NOMO-1 treated with dmso at 0.1 percent for 144 hours (cell line): ENCODE measurements at regions not wholly inside any gene's neighbourhood (a gene's known extent, or its start where the extent isn't known, plus 50 kb on each side); places are given as distances from the start of the nearest gene placed in this dataset.
"Not testable (repeated sequence)": the region's sequence is repeated elsewhere in the genome, so short reads cannot be mapped to it uniquely, and the experiment has no call there.

Experiments
- DNase-seq: peaks from one replicate; lab custom pipeline; 2025; ENCODE audit not compliant: unreplicated experiment; lab: John Stamatoyannopoulos, UW

DNA sequence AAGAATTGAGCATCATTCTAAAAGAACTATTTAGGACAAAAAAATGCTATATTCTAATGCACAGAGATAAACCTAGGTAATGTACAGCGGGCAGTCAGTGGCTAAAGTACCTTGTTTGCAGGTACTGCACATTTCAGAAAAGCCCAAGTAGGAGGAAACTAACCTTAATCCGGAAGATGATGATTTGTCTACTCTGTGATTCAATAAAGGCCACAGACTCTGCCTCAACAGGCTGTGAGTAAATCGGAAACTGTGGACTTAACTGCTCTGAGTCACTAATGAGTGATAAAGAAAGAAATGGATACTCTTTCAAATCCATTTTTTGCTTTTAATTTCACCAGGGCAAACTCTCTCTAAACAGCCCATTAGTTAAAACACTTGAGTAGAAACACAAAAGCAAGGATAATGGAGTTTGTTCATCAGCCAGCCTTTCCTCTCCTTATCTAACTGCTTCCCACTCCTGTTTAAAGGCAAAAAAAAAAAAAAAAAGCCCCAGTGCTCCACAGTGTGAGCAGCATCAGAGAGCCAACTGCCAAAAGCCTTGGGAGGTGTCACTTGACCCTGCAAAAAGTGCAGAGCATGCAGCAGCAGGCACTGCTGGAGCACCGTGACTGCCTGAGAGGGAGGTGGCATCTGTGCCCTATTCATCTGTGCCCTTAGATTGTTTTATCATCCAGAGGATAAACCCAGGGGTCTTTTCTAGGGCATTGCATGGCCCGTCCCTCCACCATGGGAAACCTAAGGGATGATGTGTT lies 187.7 kb downstream of the SATB1 start:
- DNase-seq, result peak; percentile 18

DNA sequence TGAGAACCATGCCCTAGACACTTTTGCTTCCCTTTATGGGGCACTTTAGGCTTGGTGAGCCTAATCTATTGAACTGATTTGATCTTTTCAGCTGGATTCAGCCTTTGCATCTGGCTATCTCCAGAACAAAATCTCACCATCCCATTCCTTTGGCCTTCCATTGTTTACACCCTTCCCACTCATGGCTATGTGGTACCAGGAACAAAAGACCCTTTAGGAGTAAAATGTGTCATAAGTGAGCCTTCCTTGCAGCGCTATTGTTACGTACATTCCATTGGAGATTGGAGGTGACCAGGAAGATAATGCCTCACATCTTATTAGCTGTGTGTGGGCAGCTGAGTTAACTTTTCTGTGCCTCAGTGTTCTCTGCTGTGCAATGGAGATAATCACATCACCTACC lies 188.4 kb downstream of the SATB1 start:
- DNase-seq, result no peak

DNA sequence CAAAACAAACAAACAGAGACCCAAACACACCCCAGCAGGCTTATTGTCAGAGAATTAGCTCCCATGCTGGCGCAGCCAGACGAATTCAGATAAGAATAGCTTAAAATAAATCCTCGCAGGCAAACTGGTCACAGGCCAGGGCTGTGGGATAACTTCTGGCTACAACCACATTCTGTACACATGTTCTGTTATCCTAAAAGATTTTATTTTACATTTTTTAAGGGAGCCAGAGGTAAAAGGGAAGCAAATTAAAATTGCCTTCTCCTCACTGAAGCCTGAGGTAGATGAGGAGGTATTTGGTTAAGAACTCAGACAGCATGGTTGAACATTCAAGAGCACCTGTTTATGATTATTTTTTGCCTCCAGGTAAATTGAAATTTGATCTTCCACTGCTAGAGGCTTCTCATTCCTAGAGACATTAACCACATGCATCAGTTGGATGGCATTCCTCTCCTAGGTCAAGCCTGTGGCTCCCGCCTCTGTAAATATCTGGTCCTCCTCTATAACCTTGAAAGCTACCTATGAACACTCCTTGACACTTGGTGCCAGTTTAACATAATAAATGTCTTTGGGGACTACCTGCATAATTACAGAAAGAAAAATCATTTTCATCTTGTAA lies 190.3 kb downstream of the SATB1 start:
- no peak for DNase-seq

DNA sequence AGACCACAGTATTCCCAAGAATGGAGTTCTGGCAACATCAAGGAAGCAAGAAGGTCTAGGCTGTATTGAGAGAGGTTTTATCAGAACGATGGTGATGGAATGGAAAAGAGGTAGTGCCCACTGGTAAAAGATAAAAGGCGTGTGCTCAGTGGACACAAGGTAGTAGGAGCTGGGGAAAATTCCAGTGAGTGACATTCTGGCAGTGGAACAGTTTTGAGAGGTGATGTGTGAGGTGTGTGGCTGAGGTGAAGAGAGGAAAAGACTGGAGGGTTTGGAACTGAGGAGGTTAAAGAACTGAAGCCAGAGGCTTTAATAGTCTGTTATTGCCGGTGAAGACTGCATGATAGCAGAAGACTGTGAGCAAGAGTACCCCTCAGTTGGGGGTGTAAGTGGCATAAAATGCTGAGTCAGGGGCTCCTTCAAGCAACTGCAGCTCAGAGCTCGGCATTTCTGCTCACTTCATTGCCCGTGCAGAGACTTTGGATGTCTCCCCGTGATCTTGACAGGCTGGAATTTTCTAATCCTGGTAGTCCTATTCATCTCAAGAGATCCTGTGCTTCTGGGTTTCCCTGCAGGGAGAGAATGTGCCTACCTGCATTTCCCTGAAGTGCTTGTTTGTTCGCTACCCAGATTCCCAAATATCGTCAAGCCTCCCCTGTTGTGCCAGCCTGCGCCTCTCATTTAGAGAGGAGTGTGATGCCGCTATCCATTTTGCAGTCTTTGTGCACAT lies 191.0 kb downstream of the SATB1 start:
- no peak for DNase-seq

DNA sequence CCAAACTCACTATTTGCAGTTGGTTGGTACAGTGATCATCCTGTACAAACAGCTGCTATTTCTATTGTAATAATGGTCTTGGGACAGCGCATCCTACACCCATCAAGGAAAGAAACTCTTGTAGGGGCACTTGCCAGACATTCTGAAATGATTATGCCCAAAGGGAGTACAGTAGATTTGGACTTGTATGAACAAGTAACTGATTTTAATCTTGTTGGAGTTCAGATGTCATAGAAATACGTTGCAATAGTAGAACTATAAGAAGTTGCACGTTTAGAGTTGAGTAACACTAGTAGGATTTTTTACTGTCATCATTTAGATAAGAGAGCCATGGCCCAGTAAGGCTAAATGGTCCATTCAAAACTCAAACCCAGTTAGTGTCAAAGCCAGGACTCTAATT lies 192.8 kb downstream of the SATB1 start:
- DNase-seq, result no peak

DNA sequence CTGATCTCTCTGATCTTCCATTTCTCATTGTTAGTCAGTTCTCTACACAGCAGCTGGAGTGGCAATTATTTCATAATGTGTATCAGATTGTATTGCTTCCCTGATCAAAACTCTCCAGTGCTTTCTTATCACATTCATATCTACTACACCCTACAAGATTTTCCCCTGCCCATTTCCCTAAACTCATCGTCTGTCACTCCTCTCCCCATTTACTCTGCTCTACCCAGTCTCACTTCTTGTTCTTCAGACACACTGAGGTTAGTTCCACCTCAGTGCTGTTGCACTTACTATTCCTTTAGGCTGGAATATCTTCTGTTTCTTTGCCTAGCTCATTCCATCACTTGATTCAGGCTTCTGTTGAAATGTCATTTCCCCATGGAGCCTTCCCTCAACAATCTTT lies 197.1 kb downstream of the SATB1 start:
- no peak for DNase-seq

DNA sequence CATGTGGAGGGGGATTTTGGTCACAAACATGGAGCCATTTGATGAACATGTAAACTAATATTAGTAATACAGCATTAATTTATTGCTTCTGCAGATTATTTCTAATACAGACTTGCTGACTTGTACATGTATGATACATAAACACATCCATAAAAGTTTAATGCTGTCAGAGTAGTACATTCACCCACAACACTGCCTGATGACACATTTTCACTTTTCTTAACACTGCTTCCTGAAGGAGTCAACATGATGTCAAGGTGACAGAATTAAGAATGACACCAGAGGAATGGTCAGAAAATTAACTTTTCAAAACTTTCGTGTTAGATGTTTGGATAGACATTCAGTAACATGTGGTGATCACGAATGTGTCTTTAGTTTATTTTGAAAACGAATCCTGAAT lies 199.4 kb downstream of the SATB1 start:
- DNase-seq, result no peak

DNA sequence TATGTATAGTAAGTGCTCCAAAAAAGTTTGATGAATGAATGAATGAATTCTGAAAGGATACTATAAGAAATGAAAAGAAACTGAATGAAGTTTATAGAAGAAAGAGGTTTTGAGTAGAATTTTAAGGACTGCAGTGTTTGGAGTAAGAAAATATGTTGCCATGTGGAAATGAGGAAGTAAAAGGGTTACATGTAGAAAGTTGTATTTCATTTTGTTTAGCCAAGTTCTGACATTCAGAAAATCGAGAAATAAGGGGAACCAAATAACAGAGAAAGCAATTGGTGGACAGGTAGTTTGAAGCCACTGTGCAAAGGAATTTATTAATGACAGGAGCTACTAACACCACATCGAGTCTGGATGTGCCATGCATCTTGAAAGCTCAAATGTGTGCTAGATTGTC lies 200.7 kb downstream of the SATB1 start:
- DNase-seq, result peak; percentile 53

DNA sequence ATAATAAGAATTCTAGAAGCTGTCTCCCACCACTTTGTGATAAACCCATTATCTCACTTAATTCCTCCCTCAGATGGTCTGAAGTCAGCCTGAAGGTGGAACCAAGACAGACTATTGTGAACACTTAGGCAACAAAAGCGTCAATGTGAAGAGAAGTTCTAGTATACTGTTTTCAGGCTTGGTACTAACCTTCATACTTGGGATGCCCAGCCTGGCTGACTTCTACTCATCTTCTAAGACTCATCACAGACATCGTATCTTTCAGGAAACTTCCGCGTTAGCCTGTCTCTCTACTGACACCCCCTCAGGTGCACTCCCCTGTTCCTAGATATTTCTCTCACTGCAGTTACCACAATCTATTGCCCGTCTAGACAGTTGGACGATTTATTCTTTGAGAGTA lies 201.2 kb downstream of the SATB1 start:
- peak; percentile 50 for DNase-seq

DNA sequence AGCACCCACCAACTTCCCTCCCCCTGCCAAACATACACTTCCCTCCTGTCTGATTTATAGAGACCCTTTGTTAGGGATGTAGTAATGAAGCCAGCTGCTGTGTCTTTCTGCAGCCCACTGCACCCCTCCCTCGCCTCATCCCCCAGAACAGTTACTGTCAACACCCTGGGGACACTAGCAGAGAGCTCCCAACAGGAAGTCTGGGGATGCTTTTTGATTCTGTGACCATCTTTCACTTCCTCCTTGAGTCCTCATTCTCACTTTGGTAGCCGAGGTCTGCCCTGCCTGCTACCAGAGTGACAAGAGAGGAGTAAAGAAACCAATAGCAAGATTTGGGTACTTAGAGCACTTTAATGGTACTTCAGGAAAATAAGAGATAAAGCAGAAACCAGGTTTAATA lies 201.6 kb downstream of the SATB1 start:
- peak; percentile 87 for DNase-seq

DNA sequence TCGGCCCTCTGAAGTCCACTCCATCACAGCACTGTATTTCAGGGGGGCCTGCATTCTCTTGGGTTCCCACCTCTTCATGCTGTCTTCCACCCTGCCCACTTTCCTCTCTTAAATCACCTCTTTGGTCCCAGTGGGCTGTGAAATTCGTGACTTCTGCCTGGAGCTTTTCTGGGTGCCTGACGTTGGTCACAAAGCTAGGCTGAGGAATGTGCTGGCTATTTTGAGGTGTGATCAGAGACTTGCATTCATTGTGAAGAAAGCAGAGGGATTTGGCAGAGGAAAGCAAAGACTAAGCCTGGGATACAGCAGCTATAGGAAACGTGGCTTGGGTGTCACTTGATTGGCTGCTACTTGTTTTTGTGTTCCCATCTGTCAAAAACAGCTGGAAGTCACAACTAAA lies 202.5 kb downstream of the SATB1 start:
- no peak for DNase-seq

DNA sequence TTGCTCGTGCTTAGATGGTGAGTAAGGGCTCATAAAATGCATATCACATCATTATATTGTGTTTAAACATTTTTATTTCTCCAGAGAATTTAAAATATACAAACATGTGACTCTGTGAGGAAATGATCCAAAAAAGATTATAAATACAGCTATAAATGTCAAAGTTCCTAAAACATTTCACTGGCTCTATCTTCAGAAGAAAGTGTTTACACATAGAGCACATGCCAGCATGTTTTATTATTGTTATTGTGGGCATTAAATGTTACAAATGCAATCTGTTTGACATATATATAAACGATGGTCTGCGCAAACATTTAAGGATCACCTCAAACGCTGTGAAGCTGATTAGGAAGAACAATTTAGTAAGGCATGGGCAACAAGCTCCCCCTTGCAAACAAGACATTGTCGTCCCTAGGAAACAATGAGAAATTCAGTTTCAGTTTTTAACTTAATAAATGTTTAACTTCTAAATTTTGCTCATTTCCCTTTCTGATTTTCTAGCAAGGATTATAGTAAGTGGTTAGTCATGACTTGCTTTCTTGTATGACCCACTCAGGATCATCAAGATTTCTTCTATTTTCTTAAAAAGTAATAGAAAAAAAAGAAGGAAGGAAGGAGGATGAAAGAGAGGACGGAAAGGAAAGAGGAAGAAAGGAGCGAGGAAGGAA lies 207.5 kb downstream of the SATB1 start:
- no peak for DNase-seq

DNA sequence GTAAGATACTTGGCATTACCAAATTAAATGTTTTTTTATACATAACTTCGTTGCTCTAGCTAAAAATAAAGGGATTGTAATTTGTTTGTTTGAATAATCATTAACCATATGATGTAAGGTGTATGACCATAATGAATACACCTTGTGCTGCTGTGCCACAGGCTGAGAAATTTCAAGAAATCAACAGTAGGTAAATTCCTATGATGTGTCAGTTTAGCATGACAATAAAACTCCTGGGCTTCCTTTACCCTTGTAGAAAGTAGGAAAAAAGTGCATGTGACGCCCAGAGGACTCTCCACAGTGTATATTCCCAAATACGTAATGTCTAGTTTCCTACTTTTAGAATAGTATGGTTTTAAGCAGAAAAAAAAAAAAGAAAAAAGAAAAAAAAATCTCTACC lies 208.1 kb downstream of the SATB1 start:
- DNase-seq, result no peak

DNA sequence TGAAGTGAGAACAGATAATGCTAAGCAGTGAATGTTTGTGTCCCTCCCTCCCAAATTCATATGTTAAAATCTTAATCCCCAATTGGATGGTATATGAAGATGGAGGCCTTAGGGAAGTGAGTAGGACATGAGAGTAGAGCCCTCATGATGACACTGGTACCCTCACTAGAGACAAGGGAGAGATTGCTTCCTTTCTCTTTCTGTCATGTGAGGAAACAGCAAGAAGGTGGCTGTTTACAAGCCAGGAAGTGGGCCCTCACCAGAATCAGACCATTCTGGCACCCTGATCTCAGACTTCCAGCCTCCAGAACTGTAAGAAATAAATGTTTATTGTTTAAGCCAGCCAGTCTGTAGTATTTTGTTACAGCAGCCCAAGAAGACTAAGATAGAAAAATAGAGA lies 209.5 kb downstream of the SATB1 start:
- no peak for DNase-seq

DNA sequence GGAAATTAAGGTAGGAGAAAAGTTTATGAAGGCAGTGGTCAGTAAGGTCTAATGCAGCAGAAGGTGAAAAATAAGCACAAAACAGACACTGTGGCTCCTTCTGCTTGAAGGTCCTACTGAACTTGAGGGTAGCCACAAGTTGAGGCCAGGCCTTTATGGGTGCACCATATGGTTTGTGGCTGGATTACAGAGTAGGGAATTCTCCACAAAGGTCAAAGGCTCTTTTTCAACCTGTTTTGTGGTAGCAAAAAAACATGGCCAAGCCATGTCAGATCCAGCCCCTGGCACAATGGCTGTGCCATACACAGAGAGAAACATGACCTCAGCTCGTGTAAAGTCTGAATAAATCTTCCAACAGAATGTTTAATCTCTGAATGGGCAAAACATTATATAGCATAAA lies 214.0 kb downstream of the SATB1 start:
- DNase-seq, result no peak

DNA sequence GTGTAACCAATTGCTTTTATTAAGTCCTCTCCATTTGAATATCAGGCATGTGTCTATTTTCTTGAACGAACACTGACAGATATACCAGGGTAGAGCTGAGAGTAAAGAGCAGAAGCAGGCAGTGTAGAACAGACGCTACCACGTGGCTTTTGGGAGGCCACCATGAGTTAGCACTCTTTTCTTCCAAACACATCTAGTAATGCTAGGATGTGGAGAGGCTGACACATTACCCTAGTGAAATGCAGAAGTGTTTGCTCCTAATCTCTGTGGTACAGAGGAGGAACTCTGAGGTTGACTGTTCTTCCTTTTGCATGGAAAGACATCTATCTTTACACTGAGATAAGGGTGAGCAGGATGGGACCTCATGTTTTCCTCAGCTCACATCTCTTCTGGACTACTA lies 216.3 kb downstream of the SATB1 start:
- peak; percentile 66 for DNase-seq

DNA sequence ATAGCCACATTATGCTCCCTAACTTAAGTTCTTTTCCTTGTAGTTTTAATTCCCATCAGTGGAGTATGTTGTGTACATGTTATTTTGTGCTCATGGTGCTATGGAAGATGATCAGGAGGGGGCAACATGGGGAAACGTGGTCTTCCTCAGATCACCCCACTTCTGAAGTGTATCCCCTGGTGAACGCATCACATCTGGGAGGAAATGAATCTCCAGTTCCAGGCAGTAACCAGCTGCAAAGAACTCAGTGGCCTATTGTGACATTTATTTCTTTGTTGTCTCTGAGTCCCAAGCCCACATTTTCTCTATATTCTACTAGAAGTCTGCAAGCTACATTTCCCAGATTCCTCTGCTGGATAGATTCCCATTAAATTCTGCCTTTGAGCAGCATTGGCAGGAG lies 217.0 kb downstream of the SATB1 start:
- no peak for DNase-seq

DNA sequence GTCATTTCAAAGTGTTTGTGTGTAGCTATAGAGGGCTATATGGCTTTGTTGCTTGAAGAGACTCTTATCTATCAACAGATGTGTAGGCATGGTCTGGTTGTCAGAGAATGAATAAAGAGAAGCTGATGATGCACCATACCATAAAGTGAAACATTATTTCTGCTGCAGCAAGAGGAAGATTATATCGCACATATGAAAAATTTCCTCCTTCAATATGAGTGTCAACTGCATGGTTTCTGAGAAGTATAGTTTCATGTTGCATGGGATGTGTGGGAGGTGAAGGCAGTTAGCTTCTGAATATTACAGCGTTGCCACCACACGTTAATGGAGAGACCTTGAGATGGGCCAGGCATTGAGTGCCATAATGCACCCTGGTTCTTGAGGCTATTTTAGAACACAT lies 217.9 kb downstream of the SATB1 start:
- DNase-seq, result no peak

DNA sequence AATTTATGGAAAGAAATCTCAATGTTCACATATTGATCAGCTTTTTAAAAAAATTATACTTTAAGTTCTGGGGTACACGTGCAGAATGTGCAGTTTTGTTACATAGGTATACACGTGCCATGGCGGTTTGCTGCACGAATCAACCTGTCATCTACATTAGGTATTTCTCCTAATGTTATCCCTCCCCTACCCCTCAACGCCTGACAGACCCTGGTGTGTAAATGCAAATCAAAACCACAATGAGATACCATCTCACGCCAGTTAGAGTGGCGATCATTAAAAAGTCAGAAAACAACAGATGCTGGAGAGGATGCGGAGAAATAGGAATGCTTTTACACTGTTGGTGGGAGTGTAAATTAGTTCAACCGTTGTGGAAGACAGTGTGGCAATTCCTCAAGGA lies 219.4 kb downstream of the SATB1 start:
- not testable (repeated sequence) for DNase-seq

DNA sequence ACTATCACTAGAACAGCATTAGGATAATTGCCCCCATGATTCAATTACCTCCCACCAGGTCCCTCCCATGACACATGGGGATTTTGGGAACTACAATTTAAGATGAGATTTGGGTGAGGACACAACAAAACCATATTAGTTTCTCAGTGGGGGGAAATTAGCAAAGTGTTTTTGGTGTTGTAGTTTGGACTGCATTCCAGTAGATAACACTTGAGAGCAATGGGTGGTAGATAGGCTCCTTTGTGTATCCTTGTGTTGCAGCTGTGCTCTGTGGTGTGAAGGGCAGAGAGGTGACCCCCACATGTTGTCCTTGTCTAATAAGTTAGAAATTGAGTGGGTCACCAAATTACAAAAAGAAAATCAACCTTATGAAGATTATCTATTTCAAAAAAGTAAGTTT lies 223.8 kb downstream of the SATB1 start:
- no peak for DNase-seq

DNA sequence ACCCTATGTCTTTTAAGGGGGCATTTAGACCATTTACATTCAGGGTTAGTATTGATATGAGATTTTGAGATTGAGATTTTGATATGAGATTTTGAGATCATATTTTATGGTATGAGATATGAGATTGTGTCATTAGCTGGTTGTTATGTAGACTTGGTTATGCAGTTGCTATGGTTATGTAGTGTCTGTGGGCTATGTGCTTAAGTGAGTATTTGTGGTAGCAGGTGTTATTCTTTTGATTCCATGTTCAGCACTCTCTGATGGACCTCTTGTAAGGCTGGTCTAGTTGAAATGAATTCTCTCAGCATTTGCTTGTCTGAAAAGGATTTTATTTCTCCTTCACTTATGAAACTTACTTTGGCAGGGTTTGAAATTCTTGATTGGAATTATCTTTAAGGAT lies 225.4 kb downstream of the SATB1 start:
- DNase-seq, result no peak

DNA sequence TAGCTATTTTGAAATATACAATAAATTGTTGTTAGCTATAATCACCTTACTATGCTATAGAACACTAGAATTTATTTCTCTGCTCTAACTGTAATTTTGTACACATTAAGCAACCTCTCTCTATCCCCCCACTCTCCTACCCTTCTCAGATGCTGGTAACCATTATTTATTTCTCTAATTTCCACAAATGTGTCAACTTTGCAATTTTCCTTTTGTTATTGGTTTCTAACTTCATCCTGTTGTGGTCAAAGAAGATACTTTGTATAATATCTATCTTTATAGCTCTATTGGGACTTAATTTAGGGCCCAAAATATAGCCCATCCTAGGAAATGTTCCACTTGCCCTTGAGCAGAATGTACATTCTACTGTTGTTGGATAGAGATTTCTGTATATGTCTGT lies 229.3 kb downstream of the SATB1 start:
- DNase-seq, result no peak
